ENCODE measurements at regions not wholly inside any gene's neighbourhood (a gene's known extent, or its start where the extent isn't known, plus 50 kb on each side); places are given as distances from the start of the nearest gene placed in this dataset.

GRCh38 chr4:36767596-36767995 is 476.9 kb upstream of the NWD2 start:
- CTCF ChIA-PET, result no interaction called here
- POLR2A ChIA-PET, result no interaction called here
- DNase-seq (ENCODE audit: low read depth), result no peak
- Histone ChIP-seq H3K4me3 (ENCODE audit: low read depth, low read length) (no peak overlapping the region), H3K27me3 (ENCODE audit: control insufficient read depth, insufficient read depth, low read length) (no peaks in the 10 kb centered on the region), H3K36me3 (ENCODE audit: control insufficient read depth, insufficient read depth, low read length) (no peaks in the 10 kb centered on the region)
- no peak for TF ChIP-seq CTCF (IDR thresholded peaks at IDR 0.05; ENCODE audit: insufficient read depth, low read depth, low read length)

GRCh38 chr4:36771411-36772153 is 473.0 kb upstream of the NWD2 start:
- Histone ChIP-seq H3K4me3 (ENCODE audit: low read depth, low read length) (no peak overlapping the region), H3K27me3 (ENCODE audit: control insufficient read depth, insufficient read depth, low read length) (no peaks in the 10 kb centered on the region), H3K36me3 (ENCODE audit: control insufficient read depth, insufficient read depth, low read length) (no peaks in the 10 kb centered on the region)
- no peak for TF ChIP-seq CTCF (IDR thresholded peaks at IDR 0.05; ENCODE audit: insufficient read depth, low read depth, low read length)
- CTCF ChIA-PET, result no interaction called here
- POLR2A ChIA-PET, result no interaction called here
- no peak for DNase-seq (ENCODE audit: low read depth)

- no peaks in the 10 kb centered on the region for H3K36me3 ChIP-seq (ENCODE audit: control insufficient read depth, insufficient read depth, low read length)
- POLR2A ChIA-PET, result no interaction called here
- H3K4me3 ChIP-seq (ENCODE audit: low read depth, low read length), result no peak overlapping the region
- TF ChIP-seq CTCF (IDR thresholded peaks at IDR 0.05; ENCODE audit: insufficient read depth, low read depth, low read length), result no peak
- CTCF ChIA-PET, result no interaction called here
- no peak for DNase-seq (ENCODE audit: low read depth)
- H3K27me3 ChIP-seq (ENCODE audit: control insufficient read depth, insufficient read depth, low read length), result no peaks in the 10 kb centered on the region
Observed at GRCh38 chr4:36772154-36772516, 472.4 kb upstream of the NWD2 start.

- CTCF ChIA-PET, result interaction anchor here (0.6 kb wide), 1 partner anchor 19 kb away, joined by 3 read pairs; no protein-coding TSS in a partner anchor
- no peaks in the 10 kb centered on the region for H3K27me3 ChIP-seq (ENCODE audit: control insufficient read depth, insufficient read depth, low read length)
- no peaks in the 10 kb centered on the region for H3K36me3 ChIP-seq (ENCODE audit: control insufficient read depth, insufficient read depth, low read length)
- H3K4me3 ChIP-seq (ENCODE audit: low read depth, low read length), result no peak overlapping the region
- no peak for DNase-seq (ENCODE audit: low read depth)
- no peak for TF ChIP-seq CTCF (IDR thresholded peaks at IDR 0.05; ENCODE audit: insufficient read depth, low read depth, low read length)
- POLR2A ChIA-PET, result no interaction called here
Observed at GRCh38 chr4:36773467-36773866, 471.1 kb upstream of the NWD2 start.

GRCh38 chr4:36775544-36775943 is 469.0 kb upstream of the NWD2 start:
- no peak for TF ChIP-seq CTCF (IDR thresholded peaks at IDR 0.05; ENCODE audit: insufficient read depth, low read depth, low read length)
- Histone ChIP-seq H3K27me3 (ENCODE audit: control insufficient read depth, insufficient read depth, low read length) (no peaks in the 10 kb centered on the region), H3K36me3 (ENCODE audit: control insufficient read depth, insufficient read depth, low read length) (no peaks in the 10 kb centered on the region), H3K4me3 (ENCODE audit: low read depth, low read length) (no peak overlapping the region)
- POLR2A ChIA-PET, result no interaction called here
- CTCF ChIA-PET, result no interaction called here
- DNase-seq (ENCODE audit: low read depth), result no peak

Measured in BJ (cell line).